ENCODE measurements at regions not wholly inside any gene's neighbourhood (a gene's known extent, or its start where the extent isn't known, plus 50 kb on each side); places are given as distances from the start of the nearest gene placed in this dataset.

DNA sequence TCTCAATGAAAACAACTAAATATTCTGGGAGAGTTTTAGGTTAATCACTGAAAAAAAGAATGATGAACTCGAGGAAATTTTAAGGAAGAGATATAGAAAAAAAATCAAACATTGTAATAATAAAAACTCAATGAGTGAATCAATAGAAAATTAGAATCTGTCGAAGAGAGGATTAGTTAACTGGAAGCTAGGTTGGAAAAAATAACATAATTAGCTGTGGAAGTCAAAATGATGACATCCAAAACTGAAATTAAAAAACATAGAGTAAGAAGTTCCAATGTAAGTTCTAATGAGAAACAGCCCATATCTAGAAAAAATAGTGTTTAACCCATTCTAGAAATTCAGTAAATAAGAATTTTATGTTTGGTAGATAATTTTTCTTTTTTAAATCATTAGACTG is 299.3 kb upstream of the RARB start:
- H3K4me3 ChIP-seq (ENCODE audit: low read length), result peak overlapping the region; percentile 68
- DNase-seq, result no peak
- TF ChIP-seq, protein P1, sequence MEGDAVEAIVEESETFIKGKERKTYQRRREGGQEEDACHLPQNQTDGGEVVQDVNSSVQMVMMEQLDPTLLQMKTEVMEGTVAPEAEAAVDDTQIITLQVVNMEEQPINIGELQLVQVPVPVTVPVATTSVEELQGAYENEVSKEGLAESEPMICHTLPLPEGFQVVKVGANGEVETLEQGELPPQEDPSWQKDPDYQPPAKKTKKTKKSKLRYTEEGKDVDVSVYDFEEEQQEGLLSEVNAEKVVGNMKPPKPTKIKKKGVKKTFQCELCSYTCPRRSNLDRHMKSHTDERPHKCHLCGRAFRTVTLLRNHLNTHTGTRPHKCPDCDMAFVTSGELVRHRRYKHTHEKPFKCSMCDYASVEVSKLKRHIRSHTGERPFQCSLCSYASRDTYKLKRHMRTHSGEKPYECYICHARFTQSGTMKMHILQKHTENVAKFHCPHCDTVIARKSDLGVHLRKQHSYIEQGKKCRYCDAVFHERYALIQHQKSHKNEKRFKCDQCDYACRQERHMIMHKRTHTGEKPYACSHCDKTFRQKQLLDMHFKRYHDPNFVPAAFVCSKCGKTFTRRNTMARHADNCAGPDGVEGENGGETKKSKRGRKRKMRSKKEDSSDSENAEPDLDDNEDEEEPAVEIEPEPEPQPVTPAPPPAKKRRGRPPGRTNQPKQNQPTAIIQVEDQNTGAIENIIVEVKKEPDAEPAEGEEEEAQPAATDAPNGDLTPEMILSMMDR (conservative IDR thresholded peaks at IDR 0.05), result no peak
- no peaks in the 10 kb centered on the region for H3K27me3 ChIP-seq (ENCODE audit: control insufficient read depth, insufficient read depth, low read length, poor library complexity, severe bottlenecking)
- no peaks in the 10 kb centered on the region for H3K36me3 ChIP-seq (ENCODE audit: control insufficient read depth, insufficient read depth, low read length)
- Mint-ChIP-seq H3K9me3 (peaks cover 24% of the 10 kb centered on the region), H3K4me1 (no peaks in the 10 kb centered on the region), H3K27ac (no peak overlapping the region), H3K27me3 (ENCODE audit: insufficient read depth) (peaks cover 3% of the 10 kb centered on the region), H3K4me3 (no peak overlapping the region), H3K36me3 (ENCODE audit: low read depth) (peaks cover 4% of the 10 kb centered on the region)
- H3K9ac ChIP-seq (ENCODE audit: extremely low read depth, low read length, poor library complexity, severe bottlenecking), result no peak overlapping the region
- H3K9me3 ChIP-seq (ENCODE audit: control insufficient read depth, low read length), result peaks cover 45% of the 10 kb centered on the region
- no peak overlapping the region for H3K27ac ChIP-seq (ENCODE audit: low read depth, low read length)
- H3K4me1 ChIP-seq (ENCODE audit: control insufficient read depth, insufficient read depth, low read length), result no peaks in the 10 kb centered on the region
- 76 to 100% methylated on average over 1 to 2 of the region's 2 CpGs for WGBS, 2 experiments (ENCODE audit: insufficient coverage in 1 of 2, insufficient read length in 1 of 2)

DNA sequence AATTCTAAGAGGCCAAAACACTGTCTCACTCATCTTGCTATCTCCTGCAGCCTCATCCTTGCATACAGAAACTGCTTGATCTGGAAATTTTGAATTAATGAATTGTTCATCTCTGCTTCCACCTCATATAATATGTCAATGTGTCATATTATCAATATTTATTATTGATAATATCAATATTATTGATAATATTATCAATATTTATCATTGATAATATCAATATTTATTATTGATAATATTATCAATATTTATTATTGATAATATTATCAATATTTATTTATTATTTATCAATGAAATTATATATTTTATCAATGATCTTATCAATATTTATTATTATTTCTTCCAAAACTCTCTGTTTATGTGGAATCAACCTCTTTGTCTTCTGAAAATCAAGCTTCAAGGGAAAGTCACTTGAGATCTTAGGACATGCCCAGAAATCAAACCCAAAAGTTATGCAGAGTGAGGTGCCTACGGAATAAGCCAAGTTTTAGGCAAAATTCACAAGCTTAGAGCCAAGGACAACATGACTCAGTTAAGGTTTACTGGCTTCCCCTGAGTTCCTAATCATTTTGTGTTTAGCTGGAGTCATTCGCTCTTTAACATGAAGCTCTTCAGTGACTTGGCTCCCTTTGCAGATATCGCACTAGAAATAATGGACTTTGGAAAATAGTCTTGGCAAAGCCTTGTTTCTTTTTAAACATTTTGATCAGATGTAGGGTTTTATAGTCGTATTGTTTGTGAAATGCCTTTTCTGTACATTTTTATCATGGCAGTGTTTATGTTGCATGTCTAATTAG is 297.1 kb upstream of the RARB start:
- H3K9me3 ChIP-seq (ENCODE audit: control insufficient read depth, low read length), result peaks cover 45% of the 10 kb centered on the region
- 90% methylated on average over 3 to 4 of the region's 4 CpGs for WGBS, 2 experiments (ENCODE audit: insufficient coverage in 1 of 2, insufficient read length in 1 of 2)

DNA sequence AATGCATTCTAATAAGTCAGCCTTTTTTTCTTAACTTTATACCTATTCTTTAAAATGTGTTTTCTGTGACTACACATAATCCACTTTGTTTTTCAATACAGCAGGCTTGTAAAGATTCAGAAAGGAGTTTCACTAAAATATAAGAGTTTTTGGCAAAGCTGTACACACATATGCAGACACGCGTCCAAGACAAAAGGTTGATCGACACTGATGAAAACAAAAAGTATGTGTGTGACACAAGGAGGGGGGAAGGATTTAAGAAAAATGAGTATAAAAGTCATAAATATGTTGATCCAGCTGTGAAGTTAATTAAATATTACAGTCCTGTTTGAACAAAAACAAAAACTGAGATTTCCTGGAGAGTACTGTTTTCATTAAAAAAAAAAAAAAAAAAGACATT is 294.5 kb upstream of the RARB start:
- Histone ChIP-seq H3K4me3 (ENCODE audit: low read length) (no peak overlapping the region), H3K9ac (ENCODE audit: extremely low read depth, low read length, poor library complexity, severe bottlenecking) (no peak overlapping the region), H3K27ac (ENCODE audit: low read depth, low read length) (no peak overlapping the region), H3K9me3 (ENCODE audit: control insufficient read depth, low read length) (peaks cover 34% of the 10 kb centered on the region), H3K27me3 (ENCODE audit: control insufficient read depth, insufficient read depth, low read length, poor library complexity, severe bottlenecking) (no peaks in the 10 kb centered on the region), H3K4me1 (ENCODE audit: control insufficient read depth, insufficient read depth, low read length) (no peaks in the 10 kb centered on the region), H3K36me3 (ENCODE audit: control insufficient read depth, insufficient read depth, low read length) (no peaks in the 10 kb centered on the region)
- Mint-ChIP-seq H3K4me1 (no peaks in the 10 kb centered on the region), H3K36me3 (ENCODE audit: low read depth) (no peaks in the 10 kb centered on the region), H3K4me3 (no peak overlapping the region), H3K27me3 (ENCODE audit: insufficient read depth) (no peaks in the 10 kb centered on the region), H3K9me3 (peaks cover 13% of the 10 kb centered on the region), H3K27ac (no peak overlapping the region)
- DNase-seq, result no peak
- 98 to 100% methylated on average over 3 of the region's 3 CpGs for whole genome bisulfite sequencing, 2 experiments (ENCODE audit: insufficient coverage in 1 of 2, insufficient read length in 1 of 2)
- TF ChIP-seq, protein P1 (conservative IDR thresholded peaks at IDR 0.05), result no peak

More for the DNA sequence above, 297.1 kb upstream of the RARB start:
- Mint-ChIP-seq H3K36me3 (ENCODE audit: low read depth) (peaks cover 4% of the 10 kb centered on the region), H3K27me3 (ENCODE audit: insufficient read depth) (peaks cover 3% of the 10 kb centered on the region), H3K27ac (no peak overlapping the region), H3K4me3 (no peak overlapping the region), H3K9me3 (peaks cover 24% of the 10 kb centered on the region), H3K4me1 (no peaks in the 10 kb centered on the region)
- Histone ChIP-seq H3K27ac (ENCODE audit: low read depth, low read length) (no peak overlapping the region), H3K9ac (ENCODE audit: extremely low read depth, low read length, poor library complexity, severe bottlenecking) (no peak overlapping the region), H3K27me3 (ENCODE audit: control insufficient read depth, insufficient read depth, low read length, poor library complexity, severe bottlenecking) (no peaks in the 10 kb centered on the region), H3K4me3 (ENCODE audit: low read length) (no peak overlapping the region), H3K36me3 (ENCODE audit: control insufficient read depth, insufficient read depth, low read length) (no peaks in the 10 kb centered on the region), H3K4me1 (ENCODE audit: control insufficient read depth, insufficient read depth, low read length) (no peaks in the 10 kb centered on the region)
- no peak for DNase-seq
- TF ChIP-seq, protein P1 (conservative IDR thresholded peaks at IDR 0.05), result no peak

Measured in endodermal cell (in vitro differentiated cells).